CD4-positive, CD25-positive, alpha-beta regulatory T cell (primary cell): ENCODE measurements at regions not wholly inside any gene's neighbourhood (a gene's known extent, or its start where the extent isn't known, plus 50 kb on each side); places are given as distances from the start of the nearest gene placed in this dataset.

Source experiments
- ATAC-seq, 2 donors: fragments of 150-1000 bp; cut with Tn5 transposase; one replicate each; pipeline ENCODE4 v1.10.0; 2021; ENCODE audit warnings: low read depth in 2 of 2, moderate number of reproducible peaks in 2 of 2, moderate library complexity in 1 of 2
- DNase-seq, 3 donors: peaks; one replicate each; pipeline versions ENCODE4 v3.0.0 to v3.0.0-alpha.2; 2012 to 2022; ENCODE audit warnings: mixed read lengths in 1 of 3
- H3K27ac ChIP-seq: one replicate; pipeline ENCODE4 v1.7.0; 2013; ENCODE audit warnings: mild to moderate bottlenecking, low read length; ENCODE audit not compliant: insufficient read depth, poor library complexity, severe bottlenecking
- H3K27me3 ChIP-seq: one replicate; pipeline ENCODE4 v1.7.0; 2013; ENCODE audit warnings: low read length; ENCODE audit not compliant: control insufficient read depth, insufficient read depth
- H3K36me3 ChIP-seq: one replicate; pipeline ENCODE4 v1.7.0; 2013; ENCODE audit warnings: mild to moderate bottlenecking, low read length, moderate library complexity; ENCODE audit not compliant: control insufficient read depth, insufficient read depth
- H3K4me1 ChIP-seq: 2 replicates; pipeline ENCODE4 v1.7.0; 2013; ENCODE audit warnings: mild to moderate bottlenecking, low read length; ENCODE audit not compliant: insufficient read depth, control insufficient read depth, poor library complexity, severe bottlenecking
- H3K4me3 ChIP-seq: one replicate; pipeline ENCODE4 v1.7.0; 2013; ENCODE audit warnings: low read depth, mild to moderate bottlenecking, low read length, moderate library complexity
- H3K9me3 ChIP-seq, 2 experiments: 1 replicate in 1 of 2; 2 replicates in 1 of 2; pipeline ENCODE4 v1.7.0; 2013; ENCODE audit warnings: low read length in 2 of 2, mild to moderate bottlenecking in 1 of 2, moderate library complexity in 1 of 2; ENCODE audit not compliant: control insufficient read depth in 2 of 2
- H3K27ac Mint-ChIP-seq, 3 donors: one replicate each; pipeline ENCODE4 v1.8.0; 2020 to 2022; ENCODE audit warnings: mild to moderate bottlenecking in 3 of 3, mixed read lengths in 3 of 3, moderate library complexity in 2 of 3
- H3K27me3 Mint-ChIP-seq: one replicate; pipeline ENCODE4 v1.8.0; 2022; ENCODE audit warnings: mild to moderate bottlenecking, mixed read lengths
- H3K36me3 Mint-ChIP-seq: one replicate; pipeline ENCODE4 v1.8.0; 2020; ENCODE audit warnings: mixed read lengths
- H3K4me1 Mint-ChIP-seq, 4 donors: one replicate each; pipeline ENCODE4 v1.8.0; 2020 to 2022; ENCODE audit warnings: mixed read lengths in 4 of 4, mild to moderate bottlenecking in 1 of 4
- H3K4me3 Mint-ChIP-seq, 4 donors: one replicate each; pipeline ENCODE4 v1.8.0; 2020 to 2022; ENCODE audit warnings: mild to moderate bottlenecking in 4 of 4, mixed read lengths in 4 of 4, moderate library complexity in 3 of 4
- H3K9me3 Mint-ChIP-seq, 7 donors: one replicate each; pipeline ENCODE4 v1.8.0; 2020 to 2022; ENCODE audit warnings: mixed read lengths in 7 of 7, mild to moderate bottlenecking in 3 of 7, moderate library complexity in 2 of 7

DNA sequence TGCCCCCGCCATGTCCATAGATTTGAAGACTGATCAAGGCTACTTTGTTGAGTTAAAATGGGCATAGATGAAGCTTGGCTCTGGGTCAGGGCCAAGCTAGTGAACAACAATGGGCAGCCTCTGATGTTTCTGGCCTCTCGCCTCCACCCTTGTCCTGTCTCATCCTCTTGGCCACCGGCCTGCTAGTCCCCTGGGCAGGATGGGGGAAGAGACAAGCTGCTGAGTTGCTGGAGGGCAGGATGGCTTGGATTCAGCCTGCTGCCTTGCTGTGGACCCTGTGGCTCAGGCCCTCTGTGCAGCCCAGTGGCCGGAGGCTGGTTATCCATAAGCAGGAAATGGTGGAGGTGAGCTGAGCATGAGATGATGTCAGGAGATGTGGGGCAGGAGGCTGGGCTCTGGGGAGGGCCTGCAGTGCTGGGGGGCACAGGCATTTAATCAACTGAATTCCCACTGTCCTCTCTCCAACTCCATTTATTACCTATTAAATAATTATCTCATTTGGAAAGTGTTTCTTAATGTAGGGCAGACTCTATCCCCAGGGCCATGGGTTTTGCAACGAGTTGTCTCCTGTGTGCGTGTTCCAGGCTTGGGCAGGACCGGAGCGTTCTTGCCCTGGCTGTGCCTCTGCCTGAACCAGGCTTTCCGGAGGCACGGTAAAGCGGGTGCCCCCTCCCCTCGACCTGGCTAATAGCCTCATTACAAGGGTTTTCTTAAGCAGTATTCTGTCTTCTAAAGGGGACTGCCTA, 122.9 kb downstream of the GLI2 start:
- H3K9me3 ChIP-seq = no peaks in the 10 kb centered on the region
- H3K4me1 ChIP-seq = no peaks in the 10 kb centered on the region
- Mint-ChIP-seq H3K27ac (no peak overlapping the region), H3K4me1 (no peaks in the 10 kb centered on the region), H3K27me3 (no peaks in the 10 kb centered on the region), H3K4me3 (no peak overlapping the region), H3K36me3 (no peaks in the 10 kb centered on the region), H3K9me3 (peaks cover 0 to 1% (median 0%) of the 10 kb centered on the region in 7 donors)
- no peaks in the 10 kb centered on the region for H3K36me3 ChIP-seq
- no peak for ATAC-seq
- no peak overlapping the region for H3K27ac ChIP-seq
- DNase-seq = no peak
- no peaks in the 10 kb centered on the region for H3K27me3 ChIP-seq
- no peak overlapping the region for H3K4me3 ChIP-seq

- Mint-ChIP-seq H3K4me3 (no peak overlapping the region), H3K27me3 (no peaks in the 10 kb centered on the region), H3K27ac (no peak overlapping the region), H3K36me3 (no peaks in the 10 kb centered on the region), H3K4me1 (no peaks in the 10 kb centered on the region), H3K9me3 (no peaks in the 10 kb centered on the region)
- DNase-seq = no peak
- ATAC-seq = no peak
- no peaks in the 10 kb centered on the region for H3K27me3 ChIP-seq
- H3K4me1 ChIP-seq = no peaks in the 10 kb centered on the region
- no peak overlapping the region for H3K4me3 ChIP-seq
- no peaks in the 10 kb centered on the region for H3K36me3 ChIP-seq
- no peak overlapping the region for H3K27ac ChIP-seq
- H3K9me3 ChIP-seq = no peaks in the 10 kb centered on the region
These were observed 123.5 kb downstream of the GLI2 start for GRCh38 chr2:120859128-120859527.

DNA sequence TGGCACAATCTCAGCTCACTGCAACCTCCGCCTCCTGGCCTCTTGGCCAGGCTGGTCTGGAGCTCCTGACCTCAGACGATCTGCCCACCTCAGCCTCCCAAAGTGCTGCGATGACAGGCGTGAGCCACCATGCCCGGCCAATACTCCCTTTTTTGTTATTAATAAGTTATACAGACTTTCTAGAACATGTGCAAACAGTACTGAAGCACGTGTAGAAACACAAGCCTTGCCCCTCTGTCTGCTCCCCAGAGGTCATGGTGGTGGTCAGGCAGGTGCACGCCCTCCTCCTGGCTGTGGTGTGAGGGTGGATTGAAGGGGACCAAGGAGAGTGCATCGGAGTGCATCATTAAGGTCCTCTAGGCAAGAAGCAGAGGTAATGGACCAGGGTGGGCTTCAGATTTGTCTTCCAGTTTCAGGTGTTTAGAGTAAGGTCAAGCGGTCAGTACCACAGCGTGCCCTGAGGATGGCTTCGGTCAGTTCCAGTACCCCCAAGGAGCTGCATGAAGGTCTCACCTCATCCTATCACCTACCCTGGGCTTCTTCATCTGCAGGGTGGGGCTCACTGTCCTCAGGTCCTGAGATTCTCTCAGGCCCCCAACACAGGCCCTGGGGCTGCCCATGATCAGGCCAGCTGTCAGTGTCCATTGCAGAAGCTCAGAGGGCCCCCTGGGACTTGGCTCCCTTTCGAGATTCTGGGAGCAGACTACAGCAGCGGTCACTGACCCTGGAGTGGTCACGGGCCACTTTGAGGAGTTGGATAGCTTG, 124.3 kb downstream of the GLI2 start:
- H3K27ac ChIP-seq = no peak overlapping the region
- ATAC-seq (no peak), DNase-seq (no peak)
- no peak overlapping the region for H3K27ac Mint-ChIP-seq
- no peaks in the 10 kb centered on the region for H3K36me3 ChIP-seq
- H3K27me3 ChIP-seq = no peaks in the 10 kb centered on the region
- H3K4me3 Mint-ChIP-seq = no peak overlapping the region
- no peaks in the 10 kb centered on the region for H3K9me3 Mint-ChIP-seq
- no peaks in the 10 kb centered on the region for H3K4me1 ChIP-seq
- no peaks in the 10 kb centered on the region for H3K4me1 Mint-ChIP-seq
- no peaks in the 10 kb centered on the region for H3K27me3 Mint-ChIP-seq
- no peak overlapping the region for H3K4me3 ChIP-seq
- H3K36me3 Mint-ChIP-seq = no peaks in the 10 kb centered on the region
- no peaks in the 10 kb centered on the region for H3K9me3 ChIP-seq

- no peak overlapping the region for H3K27ac ChIP-seq
- Mint-ChIP-seq H3K4me1 (no peaks in the 10 kb centered on the region), H3K36me3 (no peaks in the 10 kb centered on the region), H3K27ac (no peak overlapping the region), H3K9me3 (no peaks in the 10 kb centered on the region), H3K4me3 (no peak overlapping the region), H3K27me3 (no peaks in the 10 kb centered on the region)
- H3K36me3 ChIP-seq = no peaks in the 10 kb centered on the region
- no peaks in the 10 kb centered on the region for H3K27me3 ChIP-seq
- no peak for ATAC-seq
- no peak overlapping the region for H3K4me3 ChIP-seq
- DNase-seq = no peak
- H3K4me1 ChIP-seq = no peaks in the 10 kb centered on the region
- H3K9me3 ChIP-seq = no peaks in the 10 kb centered on the region
These were observed 124.9 kb downstream of the GLI2 start for GRCh38 chr2:120860579-120860922.

DNA sequence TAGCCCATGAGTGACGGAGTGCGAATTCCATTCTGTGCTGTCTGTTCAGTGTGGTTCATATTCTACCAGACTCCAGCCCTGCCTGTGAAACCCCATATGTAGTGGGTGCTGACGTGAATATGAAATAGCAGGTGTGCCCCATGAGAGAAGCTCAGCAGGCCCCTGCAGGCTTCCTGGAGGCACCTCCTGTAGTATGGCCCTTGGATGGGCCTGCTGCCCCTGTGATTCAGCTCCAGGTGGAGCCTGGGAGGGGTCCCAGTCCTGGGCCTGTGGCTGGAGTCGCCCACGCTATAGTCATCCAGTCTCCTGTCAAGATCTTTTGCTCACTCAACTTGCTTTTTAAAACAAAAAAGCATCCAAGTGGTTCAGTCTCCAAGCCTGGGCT, 125.5 kb downstream of the GLI2 start:
- ATAC-seq (no peak), DNase-seq (no peak)
- H3K36me3 Mint-ChIP-seq = no peaks in the 10 kb centered on the region

DNA sequence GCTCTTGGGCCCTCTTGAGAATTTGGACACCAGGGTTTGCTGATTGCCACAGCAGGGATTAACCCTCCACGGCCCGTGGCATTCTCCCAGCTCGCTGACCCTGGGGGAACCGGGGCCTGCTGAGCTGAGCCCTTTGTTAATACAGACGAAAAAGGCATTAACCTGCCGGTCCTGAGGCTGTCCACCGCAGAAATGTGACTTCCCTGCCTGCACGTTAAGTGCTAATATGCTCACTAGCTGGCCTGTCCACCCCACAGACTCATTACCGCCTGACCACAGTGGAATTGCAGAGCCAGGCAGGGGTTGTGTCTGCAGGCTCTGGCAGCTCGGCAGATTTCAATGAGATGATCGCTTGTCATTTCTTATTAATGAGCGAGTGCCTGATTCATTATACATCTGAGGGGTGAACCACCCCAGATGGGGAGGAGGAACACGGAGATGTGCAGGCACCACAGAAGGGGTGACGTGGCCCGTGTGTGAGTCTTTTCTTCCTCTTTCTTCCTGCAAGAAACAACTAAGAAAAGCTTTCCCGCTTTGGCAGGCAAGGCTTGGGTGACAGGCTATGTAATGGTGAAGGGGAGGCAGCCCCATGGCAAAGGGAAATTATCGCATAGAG, 126.0 kb downstream of the GLI2 start:
- H3K27ac Mint-ChIP-seq = no peak overlapping the region
- Histone ChIP-seq H3K36me3 (no peaks in the 10 kb centered on the region), H3K27me3 (no peaks in the 10 kb centered on the region), H3K4me3 (no peak overlapping the region), H3K9me3 (no peaks in the 10 kb centered on the region), H3K4me1 (no peaks in the 10 kb centered on the region), H3K27ac (no peak overlapping the region)
- no peaks in the 10 kb centered on the region for H3K4me1 Mint-ChIP-seq
- H3K27me3 Mint-ChIP-seq = no peaks in the 10 kb centered on the region
- no peaks in the 10 kb centered on the region for H3K36me3 Mint-ChIP-seq
- ATAC-seq = no peak
- no peak overlapping the region for H3K4me3 Mint-ChIP-seq
- H3K9me3 Mint-ChIP-seq = no peaks in the 10 kb centered on the region
- no peak for DNase-seq

More for the DNA sequence above, 125.5 kb downstream of the GLI2 start:
- Mint-ChIP-seq H3K4me1 (no peaks in the 10 kb centered on the region), H3K9me3 (no peaks in the 10 kb centered on the region), H3K27ac (no peak overlapping the region), H3K27me3 (no peaks in the 10 kb centered on the region), H3K4me3 (no peak overlapping the region)
- Histone ChIP-seq H3K27ac (no peak overlapping the region), H3K4me3 (no peak overlapping the region), H3K27me3 (no peaks in the 10 kb centered on the region), H3K9me3 (no peaks in the 10 kb centered on the region), H3K36me3 (no peaks in the 10 kb centered on the region), H3K4me1 (no peaks in the 10 kb centered on the region)

DNA sequence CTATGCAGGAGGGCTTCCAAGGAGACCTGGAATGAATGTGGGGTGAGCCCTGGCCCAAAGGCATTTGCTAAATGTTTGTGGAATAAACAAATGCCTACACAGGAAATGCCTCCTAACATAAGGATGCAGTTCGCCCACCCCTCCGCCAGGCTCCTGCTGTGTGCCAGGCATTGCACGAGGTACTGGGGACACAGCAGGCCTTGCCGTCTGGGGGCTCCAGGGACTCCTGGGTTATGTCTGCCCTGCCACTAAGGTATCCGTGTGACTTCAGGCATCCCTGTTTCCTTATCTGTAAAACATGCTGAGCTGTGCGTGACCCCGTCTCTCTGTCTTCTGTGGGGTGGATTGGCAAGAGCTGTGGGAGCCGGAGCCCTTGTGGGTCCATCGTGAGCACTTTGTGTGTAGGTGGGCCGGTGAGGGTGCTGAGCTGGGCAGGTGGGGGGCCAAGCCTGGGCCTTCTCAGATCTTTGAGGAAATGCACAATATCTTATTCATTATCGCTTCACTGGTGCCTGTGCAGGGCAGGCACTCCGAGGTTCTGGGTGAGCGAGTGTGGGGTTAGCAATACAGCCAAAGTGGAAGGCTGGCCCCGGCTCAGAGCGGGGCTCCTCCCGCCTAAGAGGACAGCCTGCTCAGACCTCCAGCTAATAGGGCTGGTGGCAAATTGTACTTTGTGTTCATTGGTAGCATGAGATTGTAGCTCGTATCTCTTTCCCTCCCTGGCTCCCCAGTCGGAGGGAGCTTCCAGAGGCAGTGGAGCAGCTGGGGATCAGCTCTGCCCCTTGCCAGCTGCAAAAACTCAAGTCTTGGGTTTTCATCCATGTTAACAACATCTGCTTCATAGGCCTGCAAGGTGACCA, 126.8 kb downstream of the GLI2 start:
- Mint-ChIP-seq H3K27ac (no peak overlapping the region), H3K27me3 (peaks cover 2% of the 10 kb centered on the region), H3K9me3 (no peaks in the 10 kb centered on the region), H3K4me1 (no peaks in the 10 kb centered on the region), H3K36me3 (no peaks in the 10 kb centered on the region), H3K4me3 (no peak overlapping the region)
- no peak for DNase-seq
- Histone ChIP-seq H3K4me1 (no peaks in the 10 kb centered on the region), H3K36me3 (no peaks in the 10 kb centered on the region), H3K27me3 (no peaks in the 10 kb centered on the region), H3K27ac (no peak overlapping the region), H3K9me3 (no peaks in the 10 kb centered on the region), H3K4me3 (no peak overlapping the region)
- no peak for ATAC-seq
